Stimulated activated CD8-positive, alpha-beta memory T cell treated with anti-CD3 and anti-CD28 coated beads, Interleukin-12 subunit alpha, Interleukin-12 subunit beta, amount 100 ng/mL, for 1 hour (primary cell): ENCODE measurements at regions not wholly inside any gene's neighbourhood (a gene's known extent, or its start where the extent isn't known, plus 50 kb on each side); places are given as distances from the start of the nearest gene placed in this dataset.
A peak's percentile ranks its signal among the peaks of the same experiment; 100 is the strongest.
"Not testable (repeated sequence)": the region's sequence is repeated elsewhere in the genome, so short reads cannot be mapped to it uniquely, and the experiment has no call there.

Experiments used
- DNase-seq: peaks from one replicate; pipeline ENCODE4 v3.0.0-alpha.2; 2020; ENCODE audit warnings: low read depth

DNA sequence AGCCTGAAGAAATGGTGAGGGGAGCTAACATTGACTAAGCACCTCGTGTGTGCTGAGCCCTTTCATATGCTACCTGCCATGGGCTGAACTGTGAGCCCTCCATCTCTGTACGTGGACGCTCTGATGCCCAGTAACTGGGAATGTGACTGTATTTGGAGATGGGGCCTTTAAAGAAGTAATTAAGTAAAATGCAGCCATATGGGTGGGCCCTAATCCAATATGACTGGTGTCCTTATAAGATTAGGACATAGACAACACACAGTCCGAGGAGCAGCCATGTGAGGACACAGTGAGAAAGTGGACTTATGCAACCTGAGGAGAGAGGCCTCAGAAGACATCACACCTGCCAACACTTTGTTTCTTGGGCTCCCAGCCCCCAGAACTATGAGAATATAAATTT lies 92.7 kb upstream of the ATP1B1 start:
- DNase-seq: no peak

DNA sequence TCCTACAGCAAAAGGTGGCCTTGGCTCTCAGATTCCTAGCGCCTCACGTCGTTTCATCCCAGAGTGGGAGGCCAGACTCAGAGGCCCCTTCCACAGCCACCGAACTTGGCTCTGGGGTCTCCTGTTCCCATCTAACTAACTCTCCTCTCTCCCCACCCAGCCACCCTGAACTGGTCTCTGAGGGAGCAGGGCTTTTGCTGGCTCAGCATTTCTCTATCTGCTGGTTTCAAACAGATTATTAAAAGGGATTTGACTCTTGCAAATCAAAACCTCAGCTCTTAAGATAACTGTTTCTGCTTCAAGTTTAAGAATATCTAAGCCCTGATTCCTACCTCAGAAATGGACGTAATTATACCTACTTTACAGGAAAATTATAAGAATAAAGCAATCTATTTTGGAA lies 91.0 kb upstream of the ATP1B1 start:
- no peak for DNase-seq

DNA sequence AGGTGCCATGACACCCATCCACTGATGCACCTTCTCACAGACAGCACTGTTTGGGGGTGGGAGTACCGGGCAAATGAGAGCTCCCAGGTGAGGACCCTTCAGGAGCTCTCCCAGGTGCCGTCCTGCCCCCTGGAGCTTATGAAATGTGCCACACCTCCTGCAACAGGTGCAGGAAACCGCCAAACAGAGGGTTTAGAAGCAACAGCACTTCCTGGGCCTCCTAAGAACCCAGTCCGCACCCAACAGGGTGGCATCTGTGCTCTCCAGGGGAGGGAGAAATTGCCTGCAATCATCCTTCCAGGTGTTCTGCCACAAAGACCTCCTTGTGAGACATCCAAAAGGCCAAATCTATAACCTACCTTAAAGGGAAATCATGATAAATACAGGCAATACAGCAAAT lies 87.7 kb upstream of the ATP1B1 start:
- no peak for DNase-seq

- no peak for DNase-seq
Measured at GRCh38 chr1:169019419-169020058, 87.0 kb upstream of the ATP1B1 start.

- DNase-seq: no peak
Measured at GRCh38 chr1:169020684-169021083, 85.8 kb upstream of the ATP1B1 start.

DNA sequence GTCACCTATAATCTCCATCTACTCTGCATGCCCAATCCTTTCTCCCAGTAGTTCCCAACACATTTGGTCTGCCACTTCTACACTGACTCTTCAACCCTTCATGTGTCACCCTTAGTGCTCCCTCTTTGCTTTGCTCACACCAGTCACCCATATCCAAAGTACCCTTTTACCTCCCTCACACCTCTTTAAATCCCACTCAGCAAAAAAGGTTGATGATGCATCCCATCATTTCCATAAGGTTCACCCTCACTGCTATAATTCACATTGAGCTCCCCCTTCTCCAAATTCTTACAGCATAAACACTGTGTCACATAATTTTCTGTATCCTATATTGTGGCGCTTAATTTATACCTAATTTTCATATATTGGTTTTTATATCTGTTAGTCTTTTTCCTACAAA lies 83.8 kb upstream of the ATP1B1 start:
- no peak for DNase-seq

- DNase-seq: no peak
Measured at GRCh38 chr1:169024255-169024654, 82.2 kb upstream of the ATP1B1 start.

DNA sequence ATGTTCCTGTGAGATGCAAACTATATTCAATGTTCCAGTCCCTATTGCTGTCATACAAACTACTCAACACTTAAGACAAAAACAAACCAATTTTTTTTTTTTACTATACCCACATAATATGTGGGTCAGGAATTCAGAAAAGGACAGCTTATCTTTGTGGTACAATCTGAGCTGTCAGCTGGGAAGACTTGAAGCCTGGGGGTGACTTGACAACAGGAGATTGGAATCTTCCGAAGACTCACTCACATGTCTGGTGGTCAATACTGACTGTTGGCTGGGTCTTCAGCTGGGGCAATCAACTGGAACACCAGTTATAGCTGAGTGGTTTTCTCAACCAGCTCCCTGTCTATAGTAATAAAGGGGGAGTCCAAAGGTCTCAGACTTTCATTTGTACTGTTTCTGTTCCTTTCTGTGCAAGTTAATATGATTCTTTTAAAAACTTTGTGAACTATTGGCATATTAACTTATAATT lies 81.7 kb upstream of the ATP1B1 start:
- no peak for DNase-seq

GRCh38 chr1:169025412-169025811 lies 81.1 kb upstream of the ATP1B1 start:
- no peak for DNase-seq

DNA sequence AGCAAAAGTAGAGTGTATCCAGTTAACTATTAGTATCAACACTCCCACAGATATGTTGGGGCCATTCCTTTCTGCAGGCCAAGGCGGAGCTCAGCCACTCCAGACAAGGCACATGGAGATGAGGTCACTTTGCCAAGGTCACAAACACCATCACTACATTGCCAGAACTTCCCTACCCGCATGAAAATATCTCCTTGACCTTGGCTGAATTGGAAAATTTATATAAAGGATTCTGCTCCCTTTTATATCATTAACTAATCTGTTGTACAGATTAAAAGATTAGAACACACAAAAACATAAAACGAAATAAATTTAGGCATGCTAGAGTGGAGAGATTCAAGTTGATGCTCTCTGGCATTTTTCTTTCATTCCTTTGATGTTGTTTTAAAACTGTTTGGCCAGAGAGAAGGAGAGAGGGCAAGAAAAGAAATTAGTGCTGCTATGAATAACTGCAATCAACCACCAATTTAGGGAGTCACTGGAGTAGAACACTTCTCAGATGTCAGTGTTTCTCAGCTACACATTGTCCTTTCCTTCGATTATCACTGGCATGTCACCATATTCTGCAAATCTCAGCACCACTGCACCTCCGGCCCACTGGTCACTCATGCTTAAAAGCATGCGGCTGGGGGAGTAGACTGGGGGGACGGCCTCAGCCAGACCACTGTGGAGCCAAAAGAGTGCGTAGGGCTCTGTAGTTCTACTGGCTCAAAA lies 78.7 kb upstream of the ATP1B1 start:
- no peak for DNase-seq

- no peak for DNase-seq
Measured at GRCh38 chr1:169031566-169032224, 74.8 kb upstream of the ATP1B1 start.

DNA sequence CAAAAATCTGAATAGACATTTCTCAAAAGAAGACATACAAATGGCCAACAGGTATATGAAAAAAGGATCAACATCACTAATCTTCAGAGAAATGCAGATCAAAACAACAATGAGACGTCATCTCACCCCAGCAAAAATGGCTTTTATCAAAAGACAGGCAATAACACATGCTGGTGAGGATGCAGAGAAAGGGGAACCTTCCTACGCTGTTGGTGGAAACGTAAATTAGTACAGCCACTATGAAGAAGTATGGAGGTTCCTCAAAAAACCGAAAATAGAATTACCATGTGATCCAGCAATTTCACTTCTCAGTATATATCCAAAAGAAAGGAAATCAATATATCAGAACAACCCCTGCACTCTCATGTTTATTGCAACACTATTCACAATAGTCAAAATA lies 65.1 kb upstream of the ATP1B1 start:
- DNase-seq: no peak

GRCh38 chr1:169042377-169042776 lies 64.1 kb upstream of the ATP1B1 start:
- no peak for DNase-seq

GRCh38 chr1:169043823-169044222 lies 62.7 kb upstream of the ATP1B1 start:
- DNase-seq: no peak

GRCh38 chr1:169044296-169044695 lies 62.2 kb upstream of the ATP1B1 start:
- DNase-seq: peak; percentile 15

DNA sequence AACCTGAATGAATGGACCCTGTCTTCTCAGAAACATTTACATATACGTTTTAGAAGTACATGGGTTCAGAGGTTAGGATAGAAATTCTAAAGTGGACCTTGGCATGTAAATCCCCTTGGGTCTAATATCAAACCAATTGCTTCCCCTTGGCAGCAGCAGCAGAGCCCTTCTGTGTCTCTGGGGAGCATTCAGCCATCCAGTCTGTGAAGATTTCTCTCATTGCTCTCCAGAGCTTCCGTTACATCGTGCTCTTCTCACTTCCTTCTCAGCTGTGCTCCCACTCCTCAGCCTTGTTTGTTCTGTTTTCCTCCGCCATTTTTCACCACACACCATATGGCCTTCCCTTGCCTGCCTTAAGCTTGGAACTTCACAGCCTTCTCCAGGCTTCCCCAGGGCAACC lies 61.5 kb upstream of the ATP1B1 start:
- DNase-seq: no peak

GRCh38 chr1:169046671-169047070 lies 59.8 kb upstream of the ATP1B1 start:
- DNase-seq: no peak

DNA sequence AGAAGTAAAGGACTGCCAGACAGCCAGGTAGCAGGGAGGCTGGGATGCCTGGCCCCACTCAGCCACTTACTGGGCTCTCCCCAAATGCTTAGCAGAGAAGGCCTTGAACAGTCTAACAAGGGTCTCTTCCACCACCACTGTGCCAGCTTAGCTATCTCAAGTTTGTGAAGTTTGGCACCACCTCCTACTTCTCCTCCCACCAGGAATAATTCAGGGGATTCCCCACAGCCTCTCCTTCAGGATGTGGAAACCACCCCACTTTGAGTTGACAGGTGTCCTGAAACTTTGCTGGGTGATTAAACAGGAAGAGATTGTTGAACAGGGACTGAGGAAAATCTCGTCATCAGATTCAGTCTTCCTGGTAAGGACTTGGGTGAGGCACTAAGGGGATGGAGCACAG lies 59.4 kb upstream of the ATP1B1 start:
- no peak for DNase-seq

GRCh38 chr1:169048043-169048442 lies 58.4 kb upstream of the ATP1B1 start:
- no peak for DNase-seq

GRCh38 chr1:169049258-169049938 lies 57.1 kb upstream of the ATP1B1 start:
- DNase-seq: no peak

DNA sequence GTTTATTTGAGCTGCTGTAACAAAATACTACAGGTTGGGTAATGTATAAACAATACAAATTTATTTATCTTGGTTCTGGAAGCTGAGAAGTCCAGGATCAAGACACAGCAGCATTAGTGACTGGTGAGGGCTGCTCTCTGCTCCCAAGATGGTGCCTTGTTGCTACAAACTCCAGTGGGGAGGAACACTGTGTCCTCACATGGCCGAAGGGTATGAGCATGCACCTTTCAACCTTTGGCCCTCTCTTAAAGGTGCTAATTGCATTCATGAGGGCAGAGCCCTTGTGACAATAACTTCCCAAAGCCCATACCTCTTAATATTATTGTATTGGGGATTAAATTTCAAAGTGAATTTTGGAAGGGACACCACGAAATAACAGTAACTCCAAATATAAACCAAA lies 55.3 kb upstream of the ATP1B1 start:
- no peak for DNase-seq

DNA sequence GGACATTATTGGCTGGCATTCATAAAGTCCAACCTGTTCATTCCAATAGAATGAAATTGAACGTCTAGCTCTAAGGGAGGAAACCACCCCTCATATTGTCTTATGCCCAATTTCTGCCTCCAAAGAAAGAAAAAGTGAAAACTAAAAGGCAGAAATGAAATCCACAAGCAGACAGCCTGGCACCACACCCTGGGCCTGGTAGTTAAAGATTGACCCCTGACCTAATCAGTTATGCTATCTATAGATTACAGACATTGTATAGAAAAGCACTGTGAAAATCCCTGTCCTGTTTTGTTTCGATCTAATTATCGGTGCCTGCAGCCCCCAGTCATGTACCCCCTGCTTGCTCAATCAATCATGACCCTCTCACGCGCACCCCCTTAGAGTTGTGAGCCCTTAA lies 54.3 kb upstream of the ATP1B1 start:
- DNase-seq: not testable (repeated sequence)

GRCh38 chr1:169052727-169053126 lies 53.8 kb upstream of the ATP1B1 start:
- no peak for DNase-seq
